ENCODE measurements at regions not wholly inside any gene's neighbourhood (a gene's known extent, or its start where the extent isn't known, plus 50 kb on each side); places are given as distances from the start of the nearest gene placed in this dataset.

- no peak overlapping the region for H3K9ac ChIP-seq (ENCODE audit: low read length)
- no peaks in the 10 kb centered on the region for H3K4me1 ChIP-seq (ENCODE audit: control insufficient read depth in 2 of 2, insufficient read depth in 2 of 2, low read length in 2 of 2)
- ChIA-PET POLR2A (no interaction called here), CTCF (interaction anchor here (1.1 kb wide), 1 partner anchor 276 kb away, joined by 3 read pairs; no protein-coding TSS in a partner anchor)
- H3K79me2 ChIP-seq (ENCODE audit: control insufficient read depth, insufficient read depth, low read length): no peaks in the 10 kb centered on the region
- WGBS (ENCODE audit: insufficient coverage): no CpG with 5 or more reads among the region's 1 CpG
- no peaks in the 10 kb centered on the region for H3K36me3 ChIP-seq (replicated peaks in 1 of 2; ENCODE audit: control extremely low read depth in 1 of 2, control insufficient read depth in 1 of 2, extremely low read depth in 1 of 2, insufficient read depth in 2 of 2, low read length in 1 of 2)
- H4K20me1 ChIP-seq (ENCODE audit: control insufficient read depth, insufficient read depth, low read length, poor library complexity, severe bottlenecking): no peaks in the 10 kb centered on the region
- no peaks in the 10 kb centered on the region for H3K27me3 ChIP-seq (replicated peaks in 1 of 4; ENCODE audit: control extremely low read depth in 1 of 4, control insufficient read depth in 3 of 4, insufficient read depth in 4 of 4, low read length in 3 of 4)
- H3K4me1 Mint-ChIP-seq: peaks cover 5% of the 10 kb centered on the region
- H3K27ac ChIP-seq (ENCODE audit: low read length in 2 of 2): no peak overlapping the region
- no peak overlapping the region for H3K4me3 ChIP-seq (ENCODE audit: control extremely low read depth in 1 of 5, extremely low read depth in 1 of 5, insufficient read depth in 1 of 5, low read depth in 2 of 5, low read length in 4 of 5)
- H3K9me3 ChIP-seq (ENCODE audit: control extremely low read depth in 1 of 3, control insufficient read depth in 2 of 3, insufficient read depth in 1 of 3, low read length in 2 of 3): no peaks in the 10 kb centered on the region
- H3K9me3 Mint-ChIP-seq (ENCODE audit: insufficient read depth): no peaks in the 10 kb centered on the region
- no peak for TF ChIP-seq CTCF (IDR thresholded peaks at IDR 0.05)
- no peak for TF ChIP-seq EZH2 (IDR thresholded peaks at IDR 0.05; ENCODE audit: borderline replicate concordance, insufficient read depth, low read depth, low read length, poor library complexity, severe bottlenecking)
- intact Hi-C loops (cut with micrococcal nuclease): no loop called here
- ATAC-seq (ENCODE audit: low read depth) (no peak), DNase-seq (no peak)
- H2AFZ ChIP-seq (ENCODE audit: insufficient read depth, low read depth, low read length, poor library complexity, severe bottlenecking): no peak overlapping the region
- no peak overlapping the region for H3K4me3 Mint-ChIP-seq
- no peak overlapping the region for H3K27ac Mint-ChIP-seq
- H3K27me3 Mint-ChIP-seq: no peaks in the 10 kb centered on the region
- no peak overlapping the region for H3K4me2 ChIP-seq (replicated peaks; ENCODE audit: low read depth, low read length, poor library complexity, severe bottlenecking)
These were observed 239.4 kb upstream of the PIK3R1 start for GRCh38 chr5:67976181-67976580.

GRCh38 chr5:67974471-67974870 lies 241.1 kb upstream of the PIK3R1 start:
- H3K27me3 Mint-ChIP-seq: no peaks in the 10 kb centered on the region
- Histone ChIP-seq H2AFZ (ENCODE audit: insufficient read depth, low read depth, low read length, poor library complexity, severe bottlenecking) (no peak overlapping the region), H3K27ac (ENCODE audit: low read length in 2 of 2) (no peak overlapping the region), H4K20me1 (ENCODE audit: control insufficient read depth, insufficient read depth, low read length, poor library complexity, severe bottlenecking) (no peaks in the 10 kb centered on the region), H3K4me2 (replicated peaks; ENCODE audit: low read depth, low read length, poor library complexity, severe bottlenecking) (no peak overlapping the region), H3K9me3 (ENCODE audit: control extremely low read depth in 1 of 3, control insufficient read depth in 2 of 3, insufficient read depth in 1 of 3, low read length in 2 of 3) (no peaks in the 10 kb centered on the region), H3K4me1 (ENCODE audit: control insufficient read depth in 2 of 2, insufficient read depth in 2 of 2, low read length in 2 of 2) (no peaks in the 10 kb centered on the region), H3K9ac (ENCODE audit: low read length) (no peak overlapping the region), H3K27me3 (replicated peaks in 1 of 4; ENCODE audit: control extremely low read depth in 1 of 4, control insufficient read depth in 3 of 4, insufficient read depth in 4 of 4, low read length in 3 of 4) (no peaks in the 10 kb centered on the region), H3K79me2 (ENCODE audit: control insufficient read depth, insufficient read depth, low read length) (no peaks in the 10 kb centered on the region), H3K36me3 (replicated peaks in 1 of 2; ENCODE audit: control extremely low read depth in 1 of 2, control insufficient read depth in 1 of 2, extremely low read depth in 1 of 2, insufficient read depth in 2 of 2, low read length in 1 of 2) (no peaks in the 10 kb centered on the region), H3K4me3 (ENCODE audit: control extremely low read depth in 1 of 5, extremely low read depth in 1 of 5, insufficient read depth in 1 of 5, low read depth in 2 of 5, low read length in 4 of 5) (no peak overlapping the region)
- peaks cover 5% of the 10 kb centered on the region for H3K4me1 Mint-ChIP-seq
- H3K4me3 Mint-ChIP-seq: no peak overlapping the region
- no peak for TF ChIP-seq EZH2 (IDR thresholded peaks at IDR 0.05; ENCODE audit: borderline replicate concordance, insufficient read depth, low read depth, low read length, poor library complexity, severe bottlenecking)
- no peak for TF ChIP-seq CTCF (IDR thresholded peaks at IDR 0.05)
- ChIA-PET CTCF (no interaction called here), POLR2A (no interaction called here)
- intact Hi-C loops (cut with micrococcal nuclease): no loop called here
- no peak for ATAC-seq (ENCODE audit: low read depth)
- H3K9me3 Mint-ChIP-seq (ENCODE audit: insufficient read depth): no peaks in the 10 kb centered on the region
- H3K27ac Mint-ChIP-seq: no peak overlapping the region
- no peak for DNase-seq

Measured in B cell (primary cell).